ENCODE measurements at regions not wholly inside any gene's neighbourhood (a gene's known extent, or its start where the extent isn't known, plus 50 kb on each side); places are given as distances from the start of the nearest gene placed in this dataset.
"Not testable (repeated sequence)": the region's sequence is repeated elsewhere in the genome, so short reads cannot be mapped to it uniquely, and the experiment has no call there.

- no peak for DNase-seq
These were observed 552.8 kb upstream of the CADM1 start for GRCh38 chr11:116057000-116057399.

GRCh38 chr11:116055064-116055463, 550.8 kb upstream of the CADM1 start:
- no peak for DNase-seq

GRCh38 chr11:116053548-116053919, 549.3 kb upstream of the CADM1 start:
- DNase-seq, result no peak

GRCh38 chr11:116052603-116053547, 548.7 kb upstream of the CADM1 start:
- DNase-seq, result no peak

- no peak for DNase-seq
These were observed 547.3 kb upstream of the CADM1 start for GRCh38 chr11:116051494-116051893.

DNA sequence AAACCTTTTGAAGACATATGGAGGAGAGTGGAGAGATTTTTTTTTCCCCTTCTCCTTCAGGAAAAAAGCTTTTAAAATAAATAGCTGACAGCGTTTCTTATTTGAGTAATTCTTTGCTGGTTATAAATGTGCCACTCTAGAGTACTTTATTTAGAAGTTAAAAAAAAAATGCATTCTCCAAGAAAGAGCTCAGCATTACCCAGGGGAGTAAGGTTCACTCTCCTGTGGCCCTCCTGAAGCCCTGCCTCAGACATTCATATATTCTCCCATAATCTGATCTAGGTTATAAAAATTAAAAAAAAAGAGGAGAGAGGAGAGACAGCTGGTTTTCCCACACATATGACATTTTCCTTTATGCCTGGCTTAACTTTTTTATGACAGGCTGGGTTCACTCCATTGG, 545.2 kb upstream of the CADM1 start:
- no peak for DNase-seq

DNA sequence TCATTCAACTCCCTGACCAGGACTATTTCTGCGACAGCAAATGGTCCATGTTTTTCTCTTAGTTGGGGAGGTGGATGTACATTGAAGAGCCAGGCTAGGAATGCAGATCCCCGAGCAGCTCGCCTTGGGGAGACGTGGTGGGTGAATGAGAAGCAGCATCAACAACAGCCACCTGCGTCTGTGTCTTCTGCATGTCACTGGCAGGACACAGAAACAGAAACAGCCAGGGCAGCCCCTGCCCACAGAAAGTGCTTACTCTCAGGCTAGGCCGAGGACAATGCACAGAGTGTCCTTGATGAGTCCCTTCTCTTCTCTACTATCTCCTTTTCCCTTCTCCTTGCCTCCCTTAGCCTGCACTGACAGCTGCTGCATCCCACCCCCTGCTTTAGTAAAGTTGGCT, 541.9 kb upstream of the CADM1 start:
- DNase-seq, result no peak

GRCh38 chr11:116044941-116045340, 540.7 kb upstream of the CADM1 start:
- DNase-seq, result no peak

- no peak for DNase-seq
These were observed 540.3 kb upstream of the CADM1 start for GRCh38 chr11:116044520-116044919.

GRCh38 chr11:116043857-116044256, 539.6 kb upstream of the CADM1 start:
- DNase-seq, result no peak

GRCh38 chr11:116043059-116043458, 538.8 kb upstream of the CADM1 start:
- not testable (repeated sequence) for DNase-seq

DNA sequence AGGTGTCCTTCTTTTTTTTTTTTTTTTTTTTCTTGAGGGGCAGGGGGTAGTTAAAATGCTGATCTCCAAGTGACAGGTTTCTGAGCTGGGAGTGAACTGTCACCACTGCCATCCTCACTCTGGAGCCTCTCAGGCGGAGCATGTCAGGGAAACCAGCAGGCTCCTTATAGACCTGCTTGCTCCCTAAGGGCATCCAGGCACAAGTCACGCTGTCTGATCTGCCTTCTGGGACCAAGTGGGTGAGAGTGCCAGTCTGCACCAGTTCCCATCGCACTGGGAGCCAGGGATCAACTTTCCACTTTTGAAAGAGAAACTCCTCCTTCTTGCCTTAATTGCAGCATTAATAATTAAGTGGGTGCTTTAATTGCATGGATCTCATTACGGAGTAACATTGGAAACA, 537.9 kb upstream of the CADM1 start:
- no peak for DNase-seq

GRCh38 chr11:116037861-116038260, 533.6 kb upstream of the CADM1 start:
- DNase-seq, result no peak

DNA sequence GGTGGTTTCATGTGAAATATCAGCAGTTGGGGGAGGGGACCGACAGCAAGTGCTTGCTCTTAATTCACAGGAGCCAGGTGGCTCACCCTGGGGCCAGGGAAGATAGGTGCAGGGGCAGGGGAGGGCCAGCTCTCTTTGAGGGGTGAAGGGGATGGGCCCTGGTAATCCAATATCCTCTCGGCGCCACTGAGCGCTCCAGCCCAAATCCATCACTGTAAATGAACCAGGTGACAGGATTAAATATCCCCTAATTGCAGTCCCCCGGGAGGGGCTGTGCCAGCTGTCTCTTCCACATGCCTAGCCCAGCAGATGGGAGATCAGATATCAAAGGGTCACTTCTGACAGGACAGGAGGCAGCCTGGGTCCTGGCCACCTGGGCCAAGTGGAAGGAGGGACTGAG, 531.8 kb upstream of the CADM1 start:
- no peak for DNase-seq

DNA sequence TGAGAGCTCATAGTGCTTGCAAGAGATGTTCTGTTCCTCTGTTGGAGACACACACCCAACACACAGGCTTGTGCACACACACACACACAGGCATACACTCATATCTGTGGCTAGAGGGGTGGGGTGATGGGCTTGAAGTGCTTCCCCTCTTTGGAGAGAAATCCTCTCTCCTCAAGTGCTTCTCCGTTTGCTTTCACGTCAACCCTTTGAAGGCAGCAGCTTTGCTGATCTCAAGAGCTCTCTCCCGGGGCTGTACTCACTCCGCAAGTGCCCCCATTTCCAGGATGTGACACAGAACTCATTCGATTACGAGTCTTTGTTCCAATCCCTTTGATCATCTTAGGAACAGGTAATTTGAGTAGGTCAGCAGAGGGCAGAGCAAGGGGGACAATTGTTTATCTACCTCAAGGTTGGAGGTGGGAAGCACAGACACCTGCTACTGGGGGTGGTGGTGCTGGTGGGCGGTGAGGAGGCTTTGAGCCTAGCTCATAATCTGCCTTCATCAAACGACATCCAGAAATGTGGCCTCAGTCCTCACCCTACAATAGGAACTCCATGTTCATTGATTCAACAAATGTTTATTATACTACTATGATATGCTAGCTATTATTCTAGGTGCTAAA, 529.8 kb upstream of the CADM1 start:
- no peak for DNase-seq

- no peak for DNase-seq
These were observed 526.6 kb upstream of the CADM1 start for GRCh38 chr11:116030697-116031331.

DNA sequence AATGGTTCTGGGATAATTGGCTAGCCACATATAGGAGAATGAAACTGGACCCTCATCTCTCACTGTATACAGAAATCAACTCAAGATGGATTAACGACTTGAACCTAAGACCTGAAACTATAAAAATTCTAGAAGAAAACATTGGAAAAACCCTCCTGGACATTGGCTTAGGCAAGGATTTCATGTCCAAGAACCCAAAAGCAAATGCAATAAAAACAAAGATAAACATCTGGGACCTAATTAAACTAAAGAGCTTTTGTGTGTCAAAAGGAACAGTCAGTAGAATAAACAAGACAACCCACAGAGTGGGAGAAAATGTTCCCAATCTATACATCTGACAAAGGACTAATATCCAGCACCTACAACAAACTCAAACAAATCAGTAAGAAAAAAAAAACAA, 524.3 kb upstream of the CADM1 start:
- not testable (repeated sequence) for DNase-seq

- DNase-seq, result no peak
These were observed 495.2 kb upstream of the CADM1 start for GRCh38 chr11:115999437-115999836.

DNA sequence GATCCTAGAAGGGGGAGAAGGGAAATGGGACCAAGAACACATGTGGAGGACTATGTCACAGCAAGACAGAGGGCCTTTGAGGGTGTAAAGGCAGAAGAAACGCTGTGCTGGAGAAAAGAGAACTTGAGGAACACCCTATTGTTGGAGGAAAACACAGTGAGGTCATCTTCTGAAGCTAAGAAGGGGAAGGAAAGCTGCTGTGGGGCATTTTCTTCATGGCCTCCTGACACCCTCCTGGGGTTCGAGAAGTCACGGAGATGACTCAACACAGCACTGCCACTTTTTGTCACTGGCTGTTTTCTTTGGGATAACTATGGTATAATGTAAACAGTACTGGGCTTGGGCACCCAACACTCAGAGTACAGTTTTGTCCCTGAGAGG, 492.6 kb upstream of the CADM1 start:
- no peak for DNase-seq

- no peak for DNase-seq
These were observed 492.1 kb upstream of the CADM1 start for GRCh38 chr11:115996125-115996807.

DNA sequence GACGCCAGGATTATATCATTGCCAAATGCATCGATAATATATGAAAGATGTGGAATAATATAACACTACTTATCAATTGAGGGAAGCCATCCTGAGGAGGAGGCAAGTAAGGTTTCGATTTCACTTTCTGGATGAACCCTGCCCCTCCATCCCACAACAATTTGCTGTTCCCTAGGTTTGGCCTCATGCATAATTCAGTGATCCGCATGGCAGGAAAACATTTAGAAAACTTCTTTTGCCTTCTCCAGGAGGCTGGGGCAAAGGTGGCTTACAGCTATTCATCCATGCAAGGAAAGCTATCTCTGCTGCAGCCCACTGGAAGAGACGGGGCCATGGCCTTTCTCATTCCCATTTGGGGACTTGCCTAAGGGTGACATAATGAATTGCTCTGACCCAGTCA, 489.4 kb upstream of the CADM1 start:
- DNase-seq, result no peak

GRCh38 chr11:115990004-115990447, 485.8 kb upstream of the CADM1 start:
- DNase-seq, result no peak

DNA sequence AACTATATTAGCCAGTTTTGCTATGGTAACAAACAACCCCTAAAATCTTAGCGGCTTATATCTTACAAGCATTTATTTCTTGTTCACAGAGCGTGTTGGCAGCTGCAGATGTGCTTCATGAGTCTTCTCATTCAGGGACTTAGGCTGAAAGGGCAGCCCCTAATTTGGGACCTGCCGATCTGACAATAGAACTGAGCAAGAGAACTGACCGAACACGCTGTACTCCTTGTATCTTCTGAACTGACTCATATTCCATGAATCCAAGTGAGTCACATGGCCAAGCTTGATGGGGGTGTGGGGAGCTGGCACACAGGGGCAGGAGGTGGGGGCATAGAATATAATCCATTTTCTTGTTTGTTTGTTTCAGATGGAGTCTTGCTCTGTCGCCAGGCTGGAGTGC, 481.7 kb upstream of the CADM1 start:
- DNase-seq, result no peak
